HS-5 (cell line): ENCODE measurements at regions not wholly inside any gene's neighbourhood (a gene's known extent, or its start where the extent isn't known, plus 50 kb on each side); places are given as distances from the start of the nearest gene placed in this dataset.
A peak's percentile ranks its signal among the peaks of the same experiment; 100 is the strongest.

Experiments
- DNase-seq: peaks from one replicate; pipeline ENCODE4 v3.0.0-alpha.2; 2012; ENCODE audit warnings: low read depth

DNA sequence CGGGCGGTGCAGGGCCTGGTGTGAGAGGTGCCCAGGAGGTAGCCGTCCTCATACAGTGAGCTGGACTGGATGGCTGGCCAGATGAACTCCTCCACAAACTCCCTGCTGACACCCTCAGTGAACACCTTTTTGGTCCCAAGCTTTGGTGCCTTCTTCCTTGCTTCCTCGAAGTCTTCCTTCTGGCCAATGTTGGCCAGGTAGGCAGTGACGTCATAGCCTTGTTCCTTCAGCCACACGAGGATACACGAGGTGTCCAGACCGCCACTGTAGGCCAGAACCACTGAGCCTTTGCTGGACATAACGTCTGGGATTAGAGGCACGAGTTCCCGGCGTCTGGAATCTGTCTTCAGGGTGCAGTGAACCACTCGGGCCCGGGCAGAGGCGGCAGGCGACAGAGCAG is 206.8 kb upstream of the SP4 start:
- DNase-seq: no peak

DNA sequence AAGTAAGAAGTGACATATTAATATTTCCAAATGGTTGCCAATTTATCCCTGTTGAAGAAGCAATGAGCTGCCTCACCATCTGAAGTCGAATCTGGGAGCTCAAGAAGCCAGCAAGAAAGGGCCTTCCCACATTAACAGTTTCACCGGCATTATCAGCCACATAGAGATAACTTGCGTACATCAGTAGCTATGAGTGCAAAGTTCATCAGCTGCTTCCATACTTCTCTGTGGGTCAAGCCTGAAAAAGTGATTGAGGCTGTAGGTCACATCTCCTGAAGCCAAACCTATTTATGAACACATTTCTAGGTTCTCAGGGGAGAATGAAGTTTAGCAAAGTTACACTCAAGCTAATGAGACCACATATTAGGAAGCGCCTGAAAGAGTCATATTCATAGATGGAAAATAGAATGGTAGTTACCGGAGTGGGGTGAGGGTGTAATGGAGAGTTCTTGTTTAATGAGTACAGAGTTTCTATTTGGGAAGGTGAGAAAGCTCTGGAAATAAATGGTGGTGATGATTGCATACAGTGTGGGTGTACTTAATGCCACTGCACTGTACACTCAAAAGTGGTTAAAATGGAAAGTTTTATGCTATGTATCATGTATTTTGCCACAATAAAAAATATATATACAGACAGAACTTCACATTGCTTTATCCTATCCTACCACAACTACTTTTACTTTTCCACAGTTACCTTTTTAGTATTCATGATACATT is 189.3 kb upstream of the SP4 start:
- DNase-seq: no peak

DNA sequence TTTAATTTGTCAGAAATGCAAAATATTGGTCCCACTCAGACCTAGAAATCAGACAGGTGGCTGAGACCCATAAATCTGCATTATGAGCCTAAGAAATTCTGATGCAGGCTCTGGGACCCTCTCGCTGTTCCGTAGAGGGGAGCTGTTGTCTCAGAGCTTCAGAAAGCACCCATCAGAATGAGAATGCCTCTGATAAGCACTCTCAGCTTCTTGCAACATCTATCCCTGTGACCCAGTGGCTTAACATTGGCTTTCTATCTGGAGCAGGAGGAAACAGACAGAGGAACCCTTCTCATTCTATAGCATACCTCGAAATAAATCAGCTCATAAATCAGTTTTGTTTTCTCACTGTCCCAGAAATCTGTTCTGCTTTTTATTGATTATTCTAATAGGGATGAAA is 184.6 kb upstream of the SP4 start:
- DNase-seq: no peak

DNA sequence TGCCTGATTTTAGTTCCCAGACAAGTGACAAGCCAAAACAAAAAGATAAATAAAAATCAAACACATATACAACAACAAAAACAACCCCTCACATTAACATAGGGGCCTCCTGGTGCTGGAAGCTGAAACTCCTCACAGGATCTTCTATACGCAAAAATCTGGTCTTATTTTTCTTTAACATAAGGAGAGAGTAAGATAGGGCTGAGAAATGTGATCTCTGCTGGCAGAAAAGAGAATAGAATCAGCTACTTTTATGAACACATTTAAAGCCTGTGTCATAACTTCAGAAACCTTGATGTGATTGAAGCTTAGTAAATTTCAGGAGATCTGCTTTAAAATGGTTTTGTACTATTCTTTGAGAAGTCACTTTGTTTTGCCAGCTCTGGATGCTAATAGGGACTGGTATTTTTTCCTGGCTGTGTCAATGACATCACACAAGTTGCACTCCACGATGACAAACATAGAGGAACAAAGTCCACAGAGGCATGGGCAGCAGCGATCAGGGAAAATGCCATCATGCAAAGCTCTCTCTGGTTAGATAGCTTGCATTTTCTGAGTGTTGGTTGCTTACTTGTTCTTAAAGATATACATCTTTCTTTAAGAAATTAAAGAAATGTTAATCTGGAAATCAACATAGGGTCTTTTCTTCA is 176.6 kb upstream of the SP4 start:
- DNase-seq: no peak

DNA sequence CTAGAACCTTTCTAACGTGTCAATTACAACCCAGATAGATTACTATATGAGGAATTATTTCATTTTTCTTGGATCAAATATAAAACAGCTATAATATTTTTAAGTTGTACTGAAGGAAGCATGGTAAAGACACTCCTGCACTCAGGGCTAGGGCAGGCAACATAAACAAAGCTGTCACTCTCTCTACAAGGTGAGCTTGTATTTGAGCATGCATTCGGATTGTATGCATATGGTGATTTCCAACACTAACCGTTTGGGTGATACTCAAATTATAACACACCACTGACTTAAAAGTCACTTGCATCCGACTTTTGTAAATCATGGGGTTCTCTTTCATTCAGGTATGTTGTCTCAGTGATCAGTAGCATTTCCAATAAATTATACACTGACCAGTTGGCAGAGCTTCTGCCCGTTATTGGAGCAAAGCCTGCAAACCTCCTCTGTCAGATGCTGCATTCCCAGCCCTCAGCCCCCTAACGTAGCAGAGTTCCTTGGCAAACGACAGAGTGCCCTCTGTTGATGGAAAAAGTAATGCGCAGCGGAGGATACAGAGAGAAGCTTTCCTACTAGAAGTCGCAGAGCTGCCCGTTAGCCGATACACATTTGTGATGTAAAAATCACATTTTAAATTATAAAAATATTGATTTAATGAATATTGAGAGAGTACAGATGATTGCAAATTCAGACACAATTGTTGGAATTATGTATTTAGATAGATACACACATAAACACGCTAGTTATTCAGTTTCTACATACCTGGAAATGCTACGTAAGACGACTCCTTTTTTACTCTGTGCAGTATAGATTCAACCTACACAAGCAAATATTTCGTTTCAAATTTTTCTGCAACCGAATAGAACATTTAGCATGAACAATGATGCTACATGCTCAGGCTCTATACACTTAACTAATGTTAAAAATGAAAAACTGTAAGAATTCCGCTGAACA is 173.9 kb upstream of the SP4 start:
- DNase-seq: no peak

DNA sequence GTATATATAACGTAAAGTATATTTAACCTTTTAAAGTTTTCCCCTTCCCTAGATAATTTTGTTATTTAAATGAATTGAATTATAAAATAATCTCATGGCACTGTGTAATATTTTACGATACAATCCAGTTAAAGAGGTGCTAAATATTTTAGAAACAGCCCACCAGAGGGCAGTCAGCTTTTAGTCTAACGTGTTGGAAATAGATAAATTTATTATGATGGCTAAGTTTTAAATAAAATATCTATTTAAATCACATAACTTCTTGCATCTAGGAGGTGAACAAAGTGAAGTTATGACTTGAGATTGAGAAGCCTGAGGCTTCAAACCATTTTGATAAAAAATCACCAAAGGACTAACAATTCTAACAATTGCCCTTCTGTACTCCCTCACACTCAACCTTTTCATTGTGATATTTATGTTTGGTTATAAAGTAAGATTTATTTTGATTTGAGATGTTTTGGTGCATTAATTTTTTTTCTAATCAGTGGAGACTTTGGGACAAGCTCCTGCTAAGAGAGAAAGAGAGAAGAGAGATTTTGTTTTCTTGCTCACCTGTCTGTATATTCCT is 171.5 kb upstream of the SP4 start:
- DNase-seq: peak; percentile 10

DNA sequence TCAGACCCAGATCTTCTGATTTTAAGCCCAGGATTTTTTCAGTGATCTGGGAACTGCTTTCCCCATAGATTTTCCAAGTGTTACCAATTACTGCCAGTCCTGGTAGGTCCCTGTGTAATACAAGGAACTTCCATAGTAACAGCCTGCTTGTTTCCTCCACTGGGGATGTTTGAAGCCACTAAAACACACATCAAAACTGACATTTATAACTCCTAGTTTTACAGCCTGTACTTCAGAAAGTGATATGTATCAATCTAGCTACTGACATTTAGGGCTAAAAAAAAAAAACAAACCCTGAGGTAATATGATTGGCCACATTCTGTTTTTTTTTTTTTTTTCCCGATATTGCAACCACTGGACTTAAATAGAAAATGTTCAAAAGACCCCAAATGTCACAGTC is 166.9 kb upstream of the SP4 start:
- DNase-seq: no peak

DNA sequence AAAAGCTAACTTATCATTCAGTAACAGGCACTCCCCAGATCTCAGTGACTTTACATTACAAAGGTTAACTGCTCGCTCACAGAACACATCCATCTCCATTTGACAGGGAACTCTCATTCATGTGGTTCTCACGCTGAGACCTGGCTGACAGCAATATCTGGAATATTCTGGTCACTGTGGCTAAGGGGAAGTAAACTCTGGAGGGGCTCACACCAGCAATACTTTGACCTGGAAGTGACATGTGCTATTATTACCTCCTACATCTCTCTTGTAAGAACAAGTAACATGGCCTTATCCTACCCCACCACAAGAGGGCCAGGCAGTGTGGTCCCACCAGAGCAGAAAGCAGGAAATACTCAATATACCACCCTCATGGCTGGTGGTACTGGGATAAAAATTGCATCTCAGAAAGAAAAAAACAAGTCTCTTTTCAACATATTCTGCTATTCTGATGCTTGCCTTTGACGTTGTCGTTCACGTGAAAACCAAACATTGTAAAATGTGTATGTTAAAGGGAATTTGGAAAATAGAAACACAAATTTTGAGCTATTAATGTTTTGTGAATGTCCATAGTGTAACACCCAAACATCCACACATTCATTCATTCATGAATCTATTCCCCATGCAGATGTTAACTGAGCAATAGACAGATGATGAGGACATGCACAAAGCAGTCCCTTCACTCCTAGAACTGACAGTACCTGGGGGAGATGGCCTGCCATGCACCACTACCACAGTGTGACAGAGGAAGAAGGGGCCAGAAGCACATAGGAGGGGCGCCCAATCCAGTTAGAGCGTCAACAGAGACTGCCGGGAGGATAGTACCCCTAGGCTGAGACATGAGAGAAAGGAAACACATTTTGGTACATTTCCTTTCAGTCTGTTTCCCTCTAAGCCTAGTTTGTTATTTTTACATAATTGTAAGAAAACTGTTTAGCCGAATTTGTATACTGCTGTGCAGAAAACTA is 166.0 kb upstream of the SP4 start:
- peak; percentile 15 for DNase-seq

DNA sequence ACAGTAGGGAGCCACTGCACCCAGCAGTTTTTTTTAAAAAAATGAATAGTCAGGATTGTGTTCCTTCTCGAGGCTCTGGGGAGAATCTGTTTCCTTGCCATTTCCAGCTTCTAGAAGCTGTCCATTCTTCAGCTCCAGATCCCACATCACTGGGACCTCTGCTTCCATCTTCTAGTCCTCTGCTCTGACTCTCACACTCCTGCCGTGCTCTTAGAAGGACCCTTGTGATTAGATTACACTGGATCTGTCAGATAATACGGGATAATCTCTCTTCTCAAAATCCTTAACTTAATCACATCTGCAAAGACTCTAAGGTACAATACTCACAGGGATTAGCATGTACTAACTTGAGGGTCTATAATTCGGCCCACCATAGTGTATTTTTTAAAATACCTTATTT is 158.9 kb upstream of the SP4 start:
- no peak for DNase-seq

DNA sequence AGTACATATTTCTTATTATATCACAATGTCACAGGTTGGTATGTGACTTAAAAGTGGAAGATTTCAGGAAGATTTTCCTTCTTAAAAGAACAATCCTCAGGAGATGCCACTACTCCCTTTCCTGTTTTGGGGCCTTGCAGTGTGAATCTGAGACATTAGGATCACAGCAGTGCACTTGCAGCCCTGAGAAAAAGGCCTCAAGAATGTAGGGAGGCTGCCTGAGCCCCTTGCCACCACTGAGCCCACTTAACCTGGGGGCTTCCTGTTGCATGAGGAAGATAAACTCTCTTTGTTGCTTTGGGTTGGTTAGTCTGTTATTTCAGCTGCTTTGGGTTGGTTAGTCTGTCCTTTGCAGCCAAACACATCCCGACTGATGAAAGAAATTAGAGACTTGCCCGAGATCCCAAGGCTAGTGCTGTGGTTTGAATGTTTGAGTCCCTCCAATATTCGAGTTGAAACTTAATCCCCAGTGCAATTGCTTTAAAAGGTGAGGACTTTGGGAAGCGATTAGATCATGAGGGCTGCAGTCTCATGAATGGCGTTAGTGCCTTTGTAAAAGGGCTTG is 151.3 kb upstream of the SP4 start:
- no peak for DNase-seq

DNA sequence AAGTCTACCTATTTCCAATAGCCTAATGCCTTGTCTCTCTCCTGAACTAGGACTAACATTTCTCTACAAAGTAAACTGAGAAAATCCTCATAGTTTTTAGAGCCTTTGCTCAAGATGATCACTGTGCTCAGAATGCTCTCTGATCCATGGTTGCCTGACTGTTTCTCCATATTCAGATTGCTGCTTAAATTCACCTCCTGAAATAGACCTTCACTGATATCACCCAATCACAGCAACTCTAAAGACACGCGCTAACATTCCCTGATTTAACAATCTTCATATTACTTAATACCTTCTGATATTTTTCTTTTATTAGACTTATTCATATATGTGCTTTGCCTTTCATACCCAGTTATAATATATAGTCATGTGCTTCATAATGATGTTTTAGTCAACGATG is 148.9 kb upstream of the SP4 start:
- no peak for DNase-seq

DNA sequence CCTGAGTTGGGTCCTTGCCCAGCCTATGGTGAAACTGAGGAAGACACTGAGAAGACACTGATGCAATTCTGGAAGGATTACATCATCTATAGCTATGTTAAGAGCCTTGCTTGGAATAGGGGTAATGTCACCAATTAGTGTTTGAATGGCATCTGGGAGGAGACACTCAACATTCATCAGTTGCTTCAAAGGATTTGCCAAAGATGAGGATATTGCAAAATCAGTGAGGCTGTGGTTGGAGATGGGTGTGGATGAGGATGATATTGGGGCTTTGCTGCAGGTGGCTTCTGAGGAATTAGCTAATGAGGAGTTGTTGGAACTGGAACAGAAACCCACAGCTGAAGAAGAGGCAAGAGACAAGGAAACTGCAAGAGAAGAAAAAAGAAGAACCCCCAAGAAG is 146.7 kb upstream of the SP4 start:
- DNase-seq: no peak

DNA sequence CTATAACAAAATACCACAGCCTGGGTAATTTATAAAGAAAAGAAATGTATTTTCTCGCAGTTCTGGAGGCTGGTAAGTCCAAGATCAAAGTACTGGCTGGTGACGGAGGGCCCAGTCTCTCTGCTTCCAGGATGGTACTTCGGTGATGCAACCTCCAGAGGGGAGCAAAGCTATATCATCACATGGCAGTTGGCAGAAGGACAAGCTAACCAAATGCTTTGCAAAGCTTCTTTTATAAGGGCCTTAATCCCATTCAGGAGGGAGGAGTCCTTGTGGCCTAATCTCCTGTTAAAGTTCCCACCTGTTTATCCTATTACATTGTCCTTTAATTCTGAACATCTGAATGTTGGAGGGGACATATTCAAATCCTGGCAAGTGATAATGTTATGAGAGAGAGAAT is 134.1 kb upstream of the SP4 start:
- no peak for DNase-seq

DNA sequence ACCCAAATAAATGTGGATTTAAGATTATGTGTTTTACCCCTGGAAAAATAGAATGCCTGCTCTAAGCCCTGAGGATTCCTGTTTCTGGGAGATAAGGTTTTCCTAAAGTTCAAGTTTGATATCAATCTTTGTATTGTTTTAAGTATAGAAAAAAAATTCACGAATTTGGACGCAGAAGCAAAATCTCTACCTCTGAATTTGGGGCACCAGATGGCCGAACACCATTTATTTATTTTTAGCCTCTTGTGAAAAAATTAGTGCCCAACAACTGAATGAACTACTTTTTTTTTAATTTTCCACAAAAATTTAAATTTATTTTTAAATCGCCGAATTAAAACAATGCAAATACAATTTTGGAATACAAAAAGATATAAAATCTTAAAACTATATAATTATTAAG is 128.1 kb upstream of the SP4 start:
- DNase-seq: no peak

DNA sequence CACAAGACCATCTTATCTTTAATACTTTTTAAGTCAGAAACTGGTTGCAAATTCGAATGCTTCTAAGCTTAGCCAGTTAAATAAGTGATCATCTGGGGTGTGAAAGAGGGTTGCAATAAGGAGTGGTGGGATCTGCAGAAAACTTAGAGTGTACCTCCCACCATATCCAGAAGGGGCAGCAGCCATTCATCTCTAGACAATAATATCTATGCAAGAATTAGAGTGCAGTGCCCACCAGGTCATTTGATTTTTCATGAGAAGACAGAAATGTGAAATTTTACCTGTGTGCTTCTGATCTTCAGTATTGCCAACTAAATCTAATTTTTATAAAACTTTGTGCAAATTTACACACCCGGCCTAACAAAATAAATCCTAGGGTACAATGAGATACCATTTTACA is 127.2 kb upstream of the SP4 start:
- no peak for DNase-seq

DNA sequence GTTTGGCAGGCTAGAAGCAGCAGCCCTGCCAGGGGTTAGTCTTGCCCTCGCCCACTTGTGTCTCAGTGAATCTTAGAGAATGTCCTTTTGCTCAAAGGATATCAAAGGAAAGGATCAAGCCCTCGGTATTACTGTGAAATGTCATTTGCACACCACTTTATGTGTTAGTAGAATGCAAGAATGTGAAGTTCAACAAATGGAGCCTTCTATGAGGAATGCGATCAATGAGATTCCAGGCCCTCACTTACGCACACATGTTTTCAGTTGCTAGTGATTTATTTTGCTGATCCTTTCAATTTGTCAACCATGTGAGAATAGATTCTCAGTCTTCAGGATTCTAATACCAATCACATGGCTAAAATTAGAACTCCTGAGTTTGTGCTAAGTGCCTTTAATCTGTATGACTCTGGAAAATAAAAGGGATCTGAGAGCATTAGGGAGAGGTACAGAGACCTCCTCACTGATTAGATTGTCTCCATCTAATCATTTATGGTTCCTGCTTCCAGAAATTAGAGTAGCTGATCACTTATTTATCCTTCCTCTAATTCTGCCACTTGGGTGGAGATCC is 123.0 kb upstream of the SP4 start:
- DNase-seq: no peak

DNA sequence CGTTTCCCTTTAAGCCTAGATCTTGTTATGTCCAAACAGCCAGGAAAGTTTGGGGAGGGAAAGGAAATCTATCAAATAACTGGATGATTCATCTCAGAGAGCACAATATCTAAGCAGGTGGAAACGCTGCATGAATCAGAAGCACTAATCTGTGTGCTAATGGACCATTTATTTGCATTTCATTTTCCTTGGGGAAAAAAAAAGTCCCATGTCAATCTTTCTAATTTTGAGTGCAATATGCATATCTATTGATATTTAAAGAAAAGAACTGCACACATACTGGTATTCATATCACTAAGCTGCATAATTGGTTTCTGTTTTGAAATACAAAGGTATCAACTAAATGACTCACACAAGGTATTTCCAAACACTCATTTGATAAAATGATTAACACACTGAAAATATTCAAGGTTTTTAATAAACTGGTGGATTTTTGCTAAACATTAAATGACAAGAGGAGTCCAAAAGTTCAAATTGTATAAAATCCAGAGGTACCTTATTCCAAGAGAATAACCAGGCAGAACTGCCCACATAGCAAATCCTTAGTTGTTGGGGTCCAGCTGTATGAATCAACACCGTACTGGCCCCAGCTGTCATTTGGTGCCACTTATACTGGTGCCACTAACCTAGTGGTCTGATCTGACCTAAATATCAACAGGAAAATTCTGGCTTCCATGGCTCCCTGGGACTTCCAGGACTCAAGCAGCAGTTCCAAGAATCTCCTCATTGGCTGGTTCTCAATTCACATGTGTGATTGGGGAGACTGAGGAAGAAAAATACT is 122.2 kb upstream of the SP4 start:
- DNase-seq: no peak

DNA sequence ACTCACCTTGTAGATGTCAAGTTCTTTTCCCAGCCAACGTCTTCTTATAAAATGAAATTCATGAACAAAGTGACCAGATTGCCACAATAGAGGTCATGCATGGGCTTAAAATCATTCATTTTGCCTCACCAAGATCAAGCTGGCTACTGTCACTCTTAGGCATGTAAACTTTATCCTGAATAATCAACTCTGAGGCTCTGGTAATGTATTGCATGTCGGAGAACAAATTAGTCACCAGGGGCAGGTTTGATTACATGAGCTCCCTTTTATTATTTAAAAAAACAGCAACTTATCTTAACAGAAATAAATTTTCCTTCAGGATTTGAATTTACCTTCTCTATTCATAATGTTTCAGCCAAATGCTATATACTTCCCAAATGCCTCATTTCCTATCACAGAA is 112.9 kb upstream of the SP4 start:
- DNase-seq: no peak

DNA sequence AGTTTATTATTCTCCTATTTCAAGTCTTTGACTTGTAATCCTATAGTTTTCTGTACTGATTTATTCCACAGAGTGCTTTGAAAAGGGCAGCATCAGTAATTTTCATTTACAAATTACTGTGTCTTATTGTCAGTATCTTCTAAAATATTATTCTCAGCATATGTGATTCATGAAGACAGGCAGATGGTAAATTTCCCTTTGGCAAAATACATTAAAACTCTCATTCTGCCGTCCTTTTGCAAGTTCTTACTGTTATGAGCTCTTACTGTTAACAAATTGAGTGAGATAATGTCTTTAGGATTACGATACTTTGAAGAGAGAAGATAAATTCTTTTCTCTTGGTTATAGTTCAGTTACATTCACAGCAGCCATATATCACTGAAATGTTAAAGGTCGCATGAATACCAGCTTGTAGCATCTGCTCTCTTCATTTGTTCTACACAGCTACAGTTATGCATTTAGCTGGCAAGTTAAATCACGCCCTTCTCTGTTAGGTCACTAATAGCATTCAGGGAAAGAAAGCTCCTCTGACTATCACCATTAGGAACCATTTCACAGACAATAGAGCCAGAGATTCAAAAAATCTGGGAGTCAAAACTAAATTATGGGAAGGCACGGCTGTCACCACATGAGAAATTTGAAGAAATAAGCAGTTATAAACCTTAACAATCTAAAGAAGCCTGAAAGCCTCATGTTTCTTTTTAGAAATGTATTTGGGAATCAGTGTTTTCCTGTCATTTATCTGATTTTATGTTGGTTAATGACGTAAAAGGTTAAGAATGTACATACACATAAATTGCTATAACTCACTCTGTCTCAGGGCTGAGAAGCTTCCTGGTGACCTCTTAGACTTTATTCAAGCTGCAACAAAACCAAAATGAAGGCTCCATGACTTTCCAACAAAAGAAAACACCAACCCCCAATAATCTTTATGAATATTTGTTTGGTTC is 109.6 kb upstream of the SP4 start:
- DNase-seq: no peak
